K562 (cell line): ENCODE measurements at regions not wholly inside any gene's neighbourhood (a gene's known extent, or its start where the extent isn't known, plus 50 kb on each side); places are given as distances from the start of the nearest gene placed in this dataset.

Experiments used
- ATAC-seq: fragments of 200-7000 bp; cut with Tn5 transposase; 3 replicates; pipeline ENCODE4 v1.9.1; 2020; ENCODE audit warnings: moderate library complexity
- BruUV-seq: library from RNA; stranded (reverse); fragments of 400-500 nt; replicated peaks from 2 replicates; lab custom pipeline; 2021; lab: Mats Ljungman, UMichigan
- CTCF ChIA-PET: fragments of 300-600 bp; formaldehyde crosslinking; extraction: SDS; loops from one replicate; lab custom pipeline; 2021; ENCODE audit warnings: low intra/inter-chr PET ratio; lab: Yijun Ruan, JAX
- POLR2A ChIA-PET: fragments of 300-600, 350-650 bp; sonication (Branson Sonifier 250); formaldehyde crosslinking; extraction: SDS; loops from one replicate; lab custom pipeline; 2021; ENCODE audit warnings: antibody characterized with exemption, inconsistent platforms; lab: Yijun Ruan, JAX
- DNase-seq, 4 experiments: peaks; one replicate each; pipeline versions ENCODE4 v3.0.0 to v3.0.0-alpha.2; 2011 to 2018; ENCODE audit warnings: low spot score in 3 of 4, mixed read lengths in 3 of 4; ENCODE audit errors: extremely low read depth in 1 of 4
- FAIRE-seq: peaks from 2 replicates; lab custom pipeline; 2011; peaks lifted over from hg19 to GRCh38; lab: Jason Lieb, UNC
- H2AFZ ChIP-seq: 2 replicates; pipeline ENCODE4 v1.6.0; 2011; ENCODE audit warnings: low read depth, low read length, control low read depth, inconsistent platforms
- H3K27ac ChIP-seq: fragments of 200-600 bp; 3 replicates; pipeline ENCODE4 v1.8.0; 2011; ENCODE audit warnings: low read depth, mild to moderate bottlenecking, control low read depth, inconsistent platforms, low read length, moderate library complexity, mixed read lengths; ENCODE audit errors: extremely low read depth
- H3K27me3 ChIP-seq, 2 experiments: fragments of 300-600 bp in 1 of 2; 2 replicates in 1 of 2; 3 replicates in 1 of 2; pipeline versions ENCODE4 v1.6.0 to v1.8.0; 2011; ENCODE audit warnings: inconsistent platforms in 2 of 2, low read length in 2 of 2, mild to moderate bottlenecking in 1 of 2, mixed read lengths in 1 of 2, moderate library complexity in 1 of 2; ENCODE audit not compliant: control insufficient read depth in 2 of 2, insufficient read depth in 2 of 2
- H3K36me3 ChIP-seq: fragments of 300-600 bp; 3 replicates; pipeline ENCODE4 v1.8.0; 2011; ENCODE audit warnings: mild to moderate bottlenecking, low read length, inconsistent platforms; ENCODE audit not compliant: control insufficient read depth, insufficient read depth
- H3K4me1 ChIP-seq, 2 experiments: fragments of 200-600 bp in 1 of 2; replicated peaks in 1 of 2; 2 replicates in 1 of 2; 3 replicates in 1 of 2; pipeline versions ENCODE4 v1.5.1 to v1.8.0; 2011; ENCODE audit warnings: inconsistent platforms in 2 of 2, low read length in 2 of 2, mild to moderate bottlenecking in 1 of 2, mixed read lengths in 1 of 2, moderate library complexity in 1 of 2; ENCODE audit not compliant: control insufficient read depth in 2 of 2, insufficient read depth in 2 of 2
- H3K4me2 ChIP-seq: 2 replicates; pipeline ENCODE4 v1.6.1; 2011; ENCODE audit warnings: low read length, control low read depth, inconsistent platforms, mixed read lengths; ENCODE audit not compliant: insufficient read depth
- H3K4me3 ChIP-seq: fragments of 200-600 bp; sonication (generic), shearing (Covaris generic); 2 replicates; pipeline ENCODE4 v1.5.1; 2016; ENCODE audit warnings: control low read depth, inconsistent platforms
- H3K79me2 ChIP-seq: fragments of 200-600 bp; 3 replicates; pipeline ENCODE4 v1.8.0; 2011; ENCODE audit warnings: low read length, inconsistent platforms; ENCODE audit not compliant: control insufficient read depth, insufficient read depth
- H3K9ac ChIP-seq, 2 experiments: 2 replicates each; pipeline versions ENCODE4 v1.6.0 to v1.6.1; 2011; ENCODE audit warnings: low read depth in 2 of 2, low read length in 2 of 2, control low read depth in 1 of 2, inconsistent platforms in 1 of 2, mild to moderate bottlenecking in 1 of 2, mixed read lengths in 1 of 2; ENCODE audit not compliant: insufficient read depth in 1 of 2
- H3K9me1 ChIP-seq: one replicate; pipeline ENCODE4 v1.6.0; 2011; ENCODE audit warnings: inconsistent platforms, mild to moderate bottlenecking, low read length, moderate library complexity; ENCODE audit not compliant: control insufficient read depth, insufficient read depth
- H3K9me3 ChIP-seq: replicated peaks from 2 replicates; pipeline ENCODE4 v1.5.1; 2011; ENCODE audit warnings: low read depth, low read length, inconsistent platforms; ENCODE audit not compliant: control insufficient read depth, insufficient read depth
- H4K20me1 ChIP-seq: replicated peaks from 2 replicates; pipeline ENCODE4 v1.6.1; 2011; ENCODE audit warnings: low read length, inconsistent platforms, mixed read lengths; ENCODE audit not compliant: control insufficient read depth, insufficient read depth
- ESRRB ChIP-seq: fragments of 250-450 bp; sonication (Bioruptor Pico); IDR thresholded peaks from 2 replicates; pipeline ENCODE4 v1.5.0; 2020; ENCODE audit warnings: mild to moderate bottlenecking, moderate library complexity, borderline replicate concordance
- JUND ChIP-seq, 2 experiments: IDR thresholded peaks; 2 replicates in 1 of 2; 3 replicates in 1 of 2; pipeline ENCODE4 v1.6.1; 2011; ENCODE audit warnings: borderline replicate concordance in 2 of 2, low read depth in 2 of 2, low read length in 2 of 2, improper control_type of control experiment in 1 of 2, missing biosample characterization in 1 of 2, missing genetic modification characterization in 1 of 2, missing genetic modification reagents in 1 of 2
- MBD2 ChIP-seq: sonication (generic); IDR thresholded peaks from 2 replicates; pipeline ENCODE4 v1.6.1; 2016; ENCODE audit warnings: low read depth, borderline replicate concordance
- TBL1XR1 ChIP-seq, 2 experiments: IDR thresholded peaks; 2 replicates each; pipeline ENCODE4 v1.6.1; 2012; ENCODE audit warnings: improper control_type of control experiment in 2 of 2, low read length in 2 of 2, mild to moderate bottlenecking in 1 of 2
- TRIM24 ChIP-seq, 2 experiments: fragments of 450-650 bp; IDR thresholded peaks; 2 replicates each; pipeline ENCODE4 v1.6.1; 2016
- ZNF217 ChIP-seq: sonication (generic); formaldehyde crosslinking; IDR thresholded peaks from 2 replicates; pipeline ENCODE4 v1.8.0; 2022; ENCODE audit warnings: mild to moderate bottlenecking, missing genetic modification reagents
- ZSCAN32 ChIP-seq: fragments of 450-650 bp; formaldehyde crosslinking; IDR thresholded peaks from 2 replicates; pipeline ENCODE4 v1.4.0; 2020; ENCODE audit warnings: mild to moderate bottlenecking, moderate library complexity
- WGBS: fragments of 100-300 bp; shearing (Covaris generic); methylation state at CpG from one replicate; pipeline ENCODE4 v1.1.6; 2016; ENCODE audit warnings: low coverage, mixed read lengths; ENCODE audit not compliant: insufficient coverage; ENCODE audit errors: missing lambda C conversion rate; 5-methylcytosine and 5-hydroxymethylcytosine counted together
- in situ Hi-C: fragments of 300-500 bp; cut with MboI; formaldehyde crosslinking; loops from 4 replicates; pipeline ENCODE4 v1.15.0; 2018; ENCODE audit warnings: inconsistent platforms, mixed read lengths
- intact Hi-C: fragments of 100-400 bp; cut with micrococcal nuclease; formaldehyde crosslinking; loops from 2 replicates; pipeline ENCODE4 v1.14.2; 2022
- TF ChIP-seq, protein P1 (sequence below): fragments of 250-450 bp; sonication (Bioruptor Pico); IDR thresholded peaks from 2 replicates; pipeline ENCODE4 v1.5.0; 2021; ENCODE audit warnings: mild to moderate bottlenecking, borderline replicate concordance
- TF ChIP-seq, protein P2 (sequence below): sonication (generic); formaldehyde crosslinking; IDR thresholded peaks from 2 replicates; pipeline ENCODE4 v1.8.1; 2022; ENCODE audit warnings: missing genetic modification reagents
- TF ChIP-seq, protein P3 (sequence below): IDR thresholded peaks from 2 replicates; pipeline ENCODE4 v1.6.1; 2011; ENCODE audit not compliant: insufficient read length; ENCODE audit errors: extremely low read depth

DNA sequence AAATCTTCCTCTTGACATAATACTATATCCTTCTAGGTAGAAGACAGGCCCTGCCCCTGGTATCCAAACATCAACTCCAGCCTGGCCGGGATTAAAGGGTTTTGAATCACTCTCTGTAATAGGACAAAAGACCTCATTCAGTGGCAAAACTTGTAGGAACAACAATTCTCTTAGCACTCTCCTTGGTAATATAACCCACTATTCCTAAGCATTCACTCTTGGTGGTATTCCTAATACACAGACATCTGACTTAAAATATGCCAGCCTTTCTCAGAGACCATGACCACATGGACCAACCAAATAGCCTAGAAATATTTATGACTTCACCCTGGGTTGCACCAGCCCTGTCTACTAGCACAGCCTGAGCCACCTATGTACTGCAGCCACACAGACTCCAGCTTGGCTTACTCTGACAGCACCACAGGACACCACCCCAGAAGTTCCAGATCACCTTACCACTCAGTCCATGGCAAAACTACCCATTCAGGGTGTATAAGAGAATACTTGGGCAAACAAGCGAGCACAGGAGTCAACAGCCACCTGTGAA lies 244.9 kb upstream of the NEBL start:
- ATAC-seq: peak; percentile 68
- in situ Hi-C loops: no loop called here
- TF ChIP-seq, protein P1, sequence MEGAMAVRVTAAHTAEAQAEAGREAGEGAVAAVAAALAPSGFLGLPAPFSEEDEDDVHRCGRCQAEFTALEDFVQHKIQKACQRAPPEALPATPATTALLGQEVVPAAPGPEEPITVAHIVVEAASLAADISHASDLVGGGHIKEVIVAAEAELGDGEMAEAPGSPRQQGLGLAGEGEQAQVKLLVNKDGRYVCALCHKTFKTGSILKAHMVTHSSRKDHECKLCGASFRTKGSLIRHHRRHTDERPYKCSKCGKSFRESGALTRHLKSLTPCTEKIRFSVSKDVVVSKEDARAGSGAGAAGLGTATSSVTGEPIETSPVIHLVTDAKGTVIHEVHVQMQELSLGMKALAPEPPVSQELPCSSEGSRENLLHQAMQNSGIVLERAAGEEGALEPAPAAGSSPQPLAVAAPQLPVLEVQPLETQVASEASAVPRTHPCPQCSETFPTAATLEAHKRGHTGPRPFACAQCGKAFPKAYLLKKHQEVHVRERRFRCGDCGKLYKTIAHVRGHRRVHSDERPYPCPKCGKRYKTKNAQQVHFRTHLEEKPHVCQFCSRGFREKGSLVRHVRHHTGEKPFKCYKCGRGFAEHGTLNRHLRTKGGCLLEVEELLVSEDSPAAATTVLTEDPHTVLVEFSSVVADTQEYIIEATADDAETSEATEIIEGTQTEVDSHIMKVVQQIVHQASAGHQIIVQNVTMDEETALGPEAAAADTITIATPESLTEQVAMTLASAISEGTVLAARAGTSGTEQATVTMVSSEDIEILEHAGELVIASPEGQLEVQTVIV (CRISPR knock-in tag): no peak
- no peak for TF ChIP-seq ESRRB (CRISPR knock-in tag)
- TF ChIP-seq TRIM24 (IDR thresholded peaks at IDR 0.05): no peak
- no peak for TF ChIP-seq ZNF217 (CRISPR knock-in tag)
- TF ChIP-seq JUND (IDR thresholded peaks at IDR 0.05; ENCODE audit: borderline replicate concordance, low read depth, low read length): no peak
- no peak for TF ChIP-seq JUND (tag; IDR thresholded peaks at IDR 0.05; ENCODE audit: borderline replicate concordance, low read depth, low read length)
- TF ChIP-seq, protein P2, sequence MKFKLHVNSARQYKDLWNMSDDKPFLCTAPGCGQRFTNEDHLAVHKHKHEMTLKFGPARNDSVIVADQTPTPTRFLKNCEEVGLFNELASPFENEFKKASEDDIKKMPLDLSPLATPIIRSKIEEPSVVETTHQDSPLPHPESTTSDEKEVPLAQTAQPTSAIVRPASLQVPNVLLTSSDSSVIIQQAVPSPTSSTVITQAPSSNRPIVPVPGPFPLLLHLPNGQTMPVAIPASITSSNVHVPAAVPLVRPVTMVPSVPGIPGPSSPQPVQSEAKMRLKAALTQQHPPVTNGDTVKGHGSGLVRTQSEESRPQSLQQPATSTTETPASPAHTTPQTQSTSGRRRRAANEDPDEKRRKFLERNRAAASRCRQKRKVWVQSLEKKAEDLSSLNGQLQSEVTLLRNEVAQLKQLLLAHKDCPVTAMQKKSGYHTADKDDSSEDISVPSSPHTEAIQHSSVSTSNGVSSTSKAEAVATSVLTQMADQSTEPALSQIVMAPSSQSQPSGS: no peak
- no peak for TF ChIP-seq ZSCAN32 (CRISPR knock-in tag)
- TF ChIP-seq, protein P3, sequence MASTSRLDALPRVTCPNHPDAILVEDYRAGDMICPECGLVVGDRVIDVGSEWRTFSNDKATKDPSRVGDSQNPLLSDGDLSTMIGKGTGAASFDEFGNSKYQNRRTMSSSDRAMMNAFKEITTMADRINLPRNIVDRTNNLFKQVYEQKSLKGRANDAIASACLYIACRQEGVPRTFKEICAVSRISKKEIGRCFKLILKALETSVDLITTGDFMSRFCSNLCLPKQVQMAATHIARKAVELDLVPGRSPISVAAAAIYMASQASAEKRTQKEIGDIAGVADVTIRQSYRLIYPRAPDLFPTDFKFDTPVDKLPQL: no peak
- no peak for TF ChIP-seq TBL1XR1 (IDR thresholded peaks at IDR 0.05; ENCODE audit: low read length in 2 of 2)
- no peak for TF ChIP-seq MBD2
- Histone ChIP-seq H3K4me1 (no peaks in the 10 kb centered on the region), H2AFZ (no peak overlapping the region), H3K4me2 (no peak overlapping the region), H3K9ac (no peak overlapping the region), H3K4me3 (no peak overlapping the region), H3K9me1 (no peaks in the 10 kb centered on the region), H3K9me3 (no peaks in the 10 kb centered on the region), H3K36me3 (no peaks in the 10 kb centered on the region), H3K27me3 (no peaks in the 10 kb centered on the region), H3K79me2 (no peaks in the 10 kb centered on the region), H4K20me1 (no peaks in the 10 kb centered on the region), H3K27ac (no peak overlapping the region)
- DNase-seq: no peak
- WGBS: 23% methylated on average over 2 of the region's 2 CpGs
- FAIRE-seq: no peak
- ChIA-PET POLR2A (no interaction called here), CTCF (no interaction called here)
- intact Hi-C loops: no loop called here
- no TSS peak for BruUV-seq
